Body of pancreas (tissue), 4 donors: ENCODE measurements at regions not wholly inside any gene's neighbourhood (a gene's known extent, or its start where the extent isn't known, plus 50 kb on each side); places are given as distances from the start of the nearest gene placed in this dataset.

Experiments
- POLR2A ChIP-seq, 3 donors: fragments of 450-650 bp; IDR thresholded peaks; one replicate each; pipeline ENCODE4 v1.6.1; 2016; ENCODE audit warnings: antibody characterized with exemption in 3 of 3, mild to moderate bottlenecking in 2 of 3
- TF ChIP-seq, protein P1 (sequence below), 7 experiments: fragments of 450-650 bp in 4 of 7; fragments of 200-600 bp in 3 of 7; sonication (generic) in 3 of 7; IDR thresholded peaks; one replicate each; pipeline ENCODE4 v1.5.1; 2016 to 2019; ENCODE audit warnings: antibody characterized with exemption in 7 of 7

DNA sequence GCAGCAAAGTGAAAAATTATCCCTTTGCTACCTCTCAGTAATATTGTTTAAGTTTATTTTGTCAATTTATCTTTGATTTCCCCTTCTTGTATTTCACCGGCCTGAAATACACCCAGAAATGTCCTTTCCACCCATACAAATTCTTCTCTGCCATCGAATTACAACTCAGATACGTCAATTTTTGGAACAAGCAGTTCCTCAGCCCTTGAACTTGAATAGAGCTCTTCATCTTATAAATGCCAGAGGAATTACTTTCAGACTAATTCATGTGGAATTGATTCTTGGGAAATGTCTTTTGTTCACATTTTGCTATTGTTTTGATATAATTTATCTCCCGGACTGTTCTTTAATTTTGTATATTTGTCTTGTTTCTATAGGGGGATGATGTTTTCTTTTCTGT lies 1359.3 kb upstream of the MIR17HG start:
- TF ChIP-seq POLR2A (IDR thresholded peaks at IDR 0.05) = no peak
- TF ChIP-seq, protein P1, sequence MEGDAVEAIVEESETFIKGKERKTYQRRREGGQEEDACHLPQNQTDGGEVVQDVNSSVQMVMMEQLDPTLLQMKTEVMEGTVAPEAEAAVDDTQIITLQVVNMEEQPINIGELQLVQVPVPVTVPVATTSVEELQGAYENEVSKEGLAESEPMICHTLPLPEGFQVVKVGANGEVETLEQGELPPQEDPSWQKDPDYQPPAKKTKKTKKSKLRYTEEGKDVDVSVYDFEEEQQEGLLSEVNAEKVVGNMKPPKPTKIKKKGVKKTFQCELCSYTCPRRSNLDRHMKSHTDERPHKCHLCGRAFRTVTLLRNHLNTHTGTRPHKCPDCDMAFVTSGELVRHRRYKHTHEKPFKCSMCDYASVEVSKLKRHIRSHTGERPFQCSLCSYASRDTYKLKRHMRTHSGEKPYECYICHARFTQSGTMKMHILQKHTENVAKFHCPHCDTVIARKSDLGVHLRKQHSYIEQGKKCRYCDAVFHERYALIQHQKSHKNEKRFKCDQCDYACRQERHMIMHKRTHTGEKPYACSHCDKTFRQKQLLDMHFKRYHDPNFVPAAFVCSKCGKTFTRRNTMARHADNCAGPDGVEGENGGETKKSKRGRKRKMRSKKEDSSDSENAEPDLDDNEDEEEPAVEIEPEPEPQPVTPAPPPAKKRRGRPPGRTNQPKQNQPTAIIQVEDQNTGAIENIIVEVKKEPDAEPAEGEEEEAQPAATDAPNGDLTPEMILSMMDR (IDR thresholded peaks at IDR 0.05) = no peak
